ENCODE measurements at regions not wholly inside any gene's neighbourhood (a gene's known extent, or its start where the extent isn't known, plus 50 kb on each side); places are given as distances from the start of the nearest gene placed in this dataset.

GRCh38 chr21:20538039-20538658, 460.1 kb upstream of the NCAM2 start:
- no peak for TF ChIP-seq MAX (IDR thresholded peaks at IDR 0.05)
- no peak for TF ChIP-seq USF1 (IDR thresholded peaks at IDR 0.05)
- TF ChIP-seq YY1 (IDR thresholded peaks at IDR 0.05; ENCODE audit: low read depth): no peak
- no peak for TF ChIP-seq RAD21 (IDR thresholded peaks at IDR 0.05; ENCODE audit: low read depth)
- no peak for TF ChIP-seq TEAD4 (IDR thresholded peaks at IDR 0.05)
- no peak for TF ChIP-seq CREB1 (IDR thresholded peaks at IDR 0.05; ENCODE audit: low read depth)
- no peak for TF ChIP-seq REST (IDR thresholded peaks at IDR 0.05; ENCODE audit: low read depth)
- TF ChIP-seq CEBPB (IDR thresholded peaks at IDR 0.05): no peak
- no peak for TF ChIP-seq ZBTB7A (IDR thresholded peaks at IDR 0.05; ENCODE audit: low read depth)
- TF ChIP-seq TCF12 (IDR thresholded peaks at IDR 0.05; ENCODE audit: low read depth): no peak

- no peak for TF ChIP-seq NFIC (IDR thresholded peaks at IDR 0.05)
- TF ChIP-seq YY1 (IDR thresholded peaks at IDR 0.05; ENCODE audit: low read depth): no peak
- TF ChIP-seq MAX (IDR thresholded peaks at IDR 0.05): no peak
- no peak for TF ChIP-seq EP300 (IDR thresholded peaks at IDR 0.05; ENCODE audit: borderline replicate concordance)
- no peak for TF ChIP-seq RAD21 (IDR thresholded peaks at IDR 0.05; ENCODE audit: low read depth)
- TF ChIP-seq TEAD4 (IDR thresholded peaks at IDR 0.05): no peak
- no peak for TF ChIP-seq ZBTB7A (IDR thresholded peaks at IDR 0.05; ENCODE audit: low read depth)
- no peak for TF ChIP-seq REST (IDR thresholded peaks at IDR 0.05; ENCODE audit: low read depth)
Observed at GRCh38 chr21:20545454-20545853, 452.8 kb upstream of the NCAM2 start.

- TF ChIP-seq EGR1 (IDR thresholded peaks at IDR 0.05) (no peak), FOXM1 (IDR thresholded peaks at IDR 0.05; ENCODE audit: borderline replicate concordance, low read depth) (no peak), USF1 (IDR thresholded peaks at IDR 0.05) (no peak), MAX (IDR thresholded peaks at IDR 0.05) (no peak), CEBPB (IDR thresholded peaks at IDR 0.05) (no peak), NFIC (IDR thresholded peaks at IDR 0.05) (no peak), REST (IDR thresholded peaks at IDR 0.05; ENCODE audit: low read depth) (no peak), CREB1 (IDR thresholded peaks at IDR 0.05; ENCODE audit: low read depth) (no peak), YY1 (IDR thresholded peaks at IDR 0.05; ENCODE audit: low read depth) (no peak), EP300 (IDR thresholded peaks at IDR 0.05; ENCODE audit: borderline replicate concordance) (no peak), TCF12 (IDR thresholded peaks at IDR 0.05; ENCODE audit: low read depth) (no peak), TEAD4 (IDR thresholded peaks at IDR 0.05) (no peak), TAF1 (IDR thresholded peaks at IDR 0.05; ENCODE audit: low read depth) (no peak), ZBTB7A (IDR thresholded peaks at IDR 0.05; ENCODE audit: low read depth) (no peak), RAD21 (IDR thresholded peaks at IDR 0.05; ENCODE audit: low read depth) (no peak)
Observed at GRCh38 chr21:20551939-20552338, 446.3 kb upstream of the NCAM2 start.

DNA sequence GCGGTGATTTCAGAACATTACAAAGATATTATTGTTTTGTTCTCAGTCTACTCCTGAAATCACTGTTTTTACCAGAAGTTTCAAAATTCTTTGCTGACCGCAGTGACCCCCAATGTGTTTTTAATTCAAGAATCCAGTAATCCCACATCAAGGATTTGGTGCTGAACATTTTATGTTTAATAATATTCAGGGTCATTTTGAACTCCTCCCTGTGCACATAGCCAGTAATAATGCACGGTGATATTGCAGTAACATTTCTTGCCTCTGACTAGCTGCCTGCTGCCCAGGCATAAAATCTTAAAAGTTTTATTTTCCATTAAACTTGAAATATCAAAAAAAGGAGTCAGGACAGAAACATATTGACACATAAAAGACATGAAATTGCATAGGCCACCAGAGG, 443.4 kb upstream of the NCAM2 start:
- TF ChIP-seq NFIC (IDR thresholded peaks at IDR 0.05) (no peak), ZBTB7A (IDR thresholded peaks at IDR 0.05; ENCODE audit: low read depth) (no peak), CEBPB (IDR thresholded peaks at IDR 0.05) (no peak), FOXM1 (IDR thresholded peaks at IDR 0.05; ENCODE audit: borderline replicate concordance, low read depth) (no peak), RAD21 (IDR thresholded peaks at IDR 0.05; ENCODE audit: low read depth) (no peak), EP300 (IDR thresholded peaks at IDR 0.05; ENCODE audit: borderline replicate concordance) (no peak)
